Gastrocnemius medialis (tissue), 4 donors: ENCODE measurements at regions not wholly inside any gene's neighbourhood (a gene's known extent, or its start where the extent isn't known, plus 50 kb on each side); places are given as distances from the start of the nearest gene placed in this dataset.

Experiments
- ATAC-seq, 2 donors: fragments of 150-250 bp; one replicate each; pipeline ENCODE4 v1.9.1; 2016
- DNase-seq, 2 donors: peaks; one replicate each; pipeline ENCODE4 v3.0.0-alpha.2; 2019
- H3K27ac ChIP-seq, 4 donors: fragments of 200-600 bp; sonication (generic); 1 replicate in 1 of 4; 2 replicates in 3 of 4; pipeline ENCODE4 v1.5.1; 2016 to 2018; ENCODE audit warnings: mild to moderate bottlenecking in 2 of 4, moderate library complexity in 1 of 4
- H3K27me3 ChIP-seq, 3 donors: fragments of 200-600 bp; sonication (generic) in 2 of 3; 1 replicate in 1 of 3; 2 replicates in 2 of 3; pipeline versions ENCODE4 v1.5.1 to v1.6.0; 2016 to 2019; ENCODE audit warnings: mild to moderate bottlenecking in 1 of 3, moderate library complexity in 1 of 3
- H3K36me3 ChIP-seq, 2 donors: fragments of 200-600 bp; sonication (generic) in 1 of 2; one replicate each; pipeline ENCODE4 v1.5.1; 2017 to 2018
- H3K4me1 ChIP-seq, 2 donors: fragments of 200-600 bp; sonication (generic) in 1 of 2; one replicate each; pipeline ENCODE4 v1.5.1; 2016 to 2017; ENCODE audit warnings: mild to moderate bottlenecking in 2 of 2
- H3K4me3 ChIP-seq, 4 donors: fragments of 200-600 bp; sonication (generic) in 3 of 4; 1 replicate in 1 of 4; 2 replicates in 3 of 4; pipeline ENCODE4 v1.5.1; 2016 to 2019; ENCODE audit warnings: mild to moderate bottlenecking in 2 of 4
- H3K9me3 ChIP-seq, 3 donors: fragments of 200-600 bp; sonication (generic) in 2 of 3; 1 replicate in 1 of 3; 2 replicates in 2 of 3; pipeline ENCODE4 v1.5.1; 2016 to 2019
- CTCF ChIP-seq, 5 experiments: fragments of 450-650 bp in 3 of 5; fragments of 200-600 bp in 2 of 5; sonication (generic) in 2 of 5; IDR thresholded peaks in 4 of 5; conservative IDR thresholded peaks in 1 of 5; 1 replicate in 4 of 5; 2 replicates in 1 of 5; pipeline ENCODE4 v1.5.1; 2016 to 2019; ENCODE audit warnings: antibody characterized with exemption in 5 of 5, mild to moderate bottlenecking in 3 of 5, moderate library complexity in 3 of 5
- POLR2A ChIP-seq, 2 donors: fragments of 450-650 bp; IDR thresholded peaks; one replicate each; pipeline ENCODE4 v1.6.1; 2017; ENCODE audit warnings: antibody characterized with exemption in 2 of 2, mild to moderate bottlenecking in 2 of 2, moderate library complexity in 2 of 2
- in situ Hi-C, 4 donors: fragments of 200-750 bp; cut with MboI; loops; one replicate each; pipeline versions ENCODE4 v1.15.0 to v1.8.0; 2017; ENCODE audit warnings: low sequenced_read_pairs in 4 of 4
- intact Hi-C: fragments of 100-400 bp; cut with DNase I; formaldehyde crosslinking; loops from one replicate; pipeline ENCODE4 v1.15.1; 2023; ENCODE audit warnings: low total_unique reads

- no peak overlapping the region for H3K4me3 ChIP-seq
- DNase-seq (no peak), ATAC-seq (no peak)
- H3K27ac ChIP-seq = no peak overlapping the region
- no peaks in the 10 kb centered on the region for H3K27me3 ChIP-seq
- intact Hi-C loops = no loop called here
- in situ Hi-C loops = no loop called here
- no peaks in the 10 kb centered on the region for H3K9me3 ChIP-seq
- no peaks in the 10 kb centered on the region for H3K4me1 ChIP-seq
- TF ChIP-seq CTCF (IDR thresholded peaks at IDR 0.05 in 4 of 5, conservative IDR thresholded peaks at IDR 0.05 in 1 of 5) = no peak
- TF ChIP-seq POLR2A (IDR thresholded peaks at IDR 0.05) = no peak
- no peaks in the 10 kb centered on the region for H3K36me3 ChIP-seq
Measured at GRCh38 chr4:66266035-66266434, 595.7 kb upstream of the EPHA5 start.

GRCh38 chr4:66252291-66252690 lies 582.0 kb upstream of the EPHA5 start:
- Histone ChIP-seq H3K9me3 (no peaks in the 10 kb centered on the region), H3K27me3 (no peaks in the 10 kb centered on the region), H3K4me1 (no peaks in the 10 kb centered on the region), H3K27ac (no peak overlapping the region), H3K36me3 (no peaks in the 10 kb centered on the region), H3K4me3 (no peak overlapping the region)
- TF ChIP-seq POLR2A (IDR thresholded peaks at IDR 0.05) (no peak), CTCF (IDR thresholded peaks at IDR 0.05 in 4 of 5, conservative IDR thresholded peaks at IDR 0.05 in 1 of 5) (no peak)
- DNase-seq (no peak), ATAC-seq (no peak)
- in situ Hi-C loops (no loop called here), intact Hi-C loops (no loop called here)

- TF ChIP-seq CTCF (IDR thresholded peaks at IDR 0.05 in 4 of 5, conservative IDR thresholded peaks at IDR 0.05 in 1 of 5) = no peak
- no peak for TF ChIP-seq POLR2A (IDR thresholded peaks at IDR 0.05)
- ATAC-seq (no peak), DNase-seq (no peak)
- Histone ChIP-seq H3K4me1 (no peaks in the 10 kb centered on the region), H3K9me3 (no peaks in the 10 kb centered on the region), H3K4me3 (no peak overlapping the region), H3K27ac (no peak overlapping the region), H3K27me3 (no peaks in the 10 kb centered on the region), H3K36me3 (no peaks in the 10 kb centered on the region)
- in situ Hi-C loops = no loop called here
- intact Hi-C loops = no loop called here
Measured at GRCh38 chr4:66246643-66247042, 576.4 kb upstream of the EPHA5 start.

- ATAC-seq (no peak), DNase-seq (no peak)
- H3K27ac ChIP-seq = no peak overlapping the region
- no peaks in the 10 kb centered on the region for H3K36me3 ChIP-seq
- H3K4me3 ChIP-seq = no peak overlapping the region
- no peaks in the 10 kb centered on the region for H3K27me3 ChIP-seq
- no peaks in the 10 kb centered on the region for H3K4me1 ChIP-seq
- in situ Hi-C loops = no loop called here
- intact Hi-C loops = no loop called here
- H3K9me3 ChIP-seq = no peaks in the 10 kb centered on the region
- TF ChIP-seq CTCF (IDR thresholded peaks at IDR 0.05 in 4 of 5, conservative IDR thresholded peaks at IDR 0.05 in 1 of 5) = no peak
- no peak for TF ChIP-seq POLR2A (IDR thresholded peaks at IDR 0.05)
Measured at GRCh38 chr4:66235876-66236275, 565.6 kb upstream of the EPHA5 start.

GRCh38 chr4:66229885-66230284 lies 559.6 kb upstream of the EPHA5 start:
- no peak overlapping the region for H3K27ac ChIP-seq
- no peaks in the 10 kb centered on the region for H3K27me3 ChIP-seq
- H3K9me3 ChIP-seq = no peaks in the 10 kb centered on the region
- H3K4me1 ChIP-seq = no peaks in the 10 kb centered on the region
- DNase-seq = no peak
- no peak for ATAC-seq
- in situ Hi-C loops (no loop called here), intact Hi-C loops (no loop called here)
- no peaks in the 10 kb centered on the region for H3K36me3 ChIP-seq
- no peak for TF ChIP-seq CTCF (IDR thresholded peaks at IDR 0.05 in 4 of 5, conservative IDR thresholded peaks at IDR 0.05 in 1 of 5)
- no peak for TF ChIP-seq POLR2A (IDR thresholded peaks at IDR 0.05)
- no peak overlapping the region for H3K4me3 ChIP-seq
